HUDEP-2 (cell line): ENCODE measurements at regions not wholly inside any gene's neighbourhood (a gene's known extent, or its start where the extent isn't known, plus 50 kb on each side); places are given as distances from the start of the nearest gene placed in this dataset.
"Not testable (repeated sequence)": the region's sequence is repeated elsewhere in the genome, so short reads cannot be mapped to it uniquely, and the experiment has no call there.

Experiments
- DNase-seq, 76 experiments: peaks; one replicate each; lab custom pipeline; 2025; ENCODE audit not compliant: unreplicated experiment in 76 of 76; lab: John Stamatoyannopoulos, UW

GRCh38 chr3:124352149-124352539 lies 360.2 kb upstream of the ROPN1 start:
- no peak for DNase-seq

DNA sequence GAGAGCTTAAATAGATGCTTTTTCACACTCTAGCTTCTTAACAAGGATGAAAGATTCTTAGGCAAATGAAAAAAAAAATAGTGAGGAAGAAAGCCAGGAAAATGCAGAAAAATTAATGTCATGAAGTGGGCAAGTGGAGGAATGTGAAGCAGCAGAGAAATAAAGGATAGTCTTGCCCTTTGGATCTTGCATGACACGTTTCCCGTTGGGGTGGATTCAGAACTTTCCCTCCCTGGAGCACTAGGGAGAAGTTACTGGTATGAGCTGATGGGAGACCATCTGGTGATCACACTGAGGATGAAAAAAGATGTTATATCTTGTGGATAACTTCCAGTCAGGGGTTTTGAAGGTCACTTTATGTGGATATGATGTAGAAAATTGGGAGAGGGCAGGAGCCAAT lies 361.8 kb upstream of the ROPN1 start:
- no peak for DNase-seq

- no peak for DNase-seq
Measured at GRCh38 chr3:124354150-124354549, 362.2 kb upstream of the ROPN1 start.

DNA sequence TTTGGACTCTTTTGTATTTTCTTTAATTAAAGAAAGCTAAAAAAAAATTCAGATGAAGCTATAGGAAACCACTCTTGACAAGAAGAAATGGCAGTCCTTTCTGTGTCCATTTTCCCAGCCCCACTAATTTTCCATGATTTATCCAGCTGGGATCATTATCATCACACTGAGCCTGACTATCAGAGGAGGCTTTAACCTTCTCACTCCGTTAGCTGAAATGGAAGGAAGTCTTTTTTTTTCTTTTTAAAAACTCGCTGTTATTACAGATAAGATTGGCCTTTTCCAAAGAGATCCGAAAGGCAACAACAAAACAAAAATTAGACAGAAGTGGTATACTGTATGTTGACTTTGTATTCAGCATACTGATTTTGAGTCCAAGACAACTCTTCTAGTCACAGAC lies 366.2 kb upstream of the ROPN1 start:
- no peak for DNase-seq

GRCh38 chr3:124360155-124360554 lies 368.2 kb upstream of the ROPN1 start:
- no peak for DNase-seq

- no peak for DNase-seq
Measured at GRCh38 chr3:124360563-124360962, 368.6 kb upstream of the ROPN1 start.

- no peak for DNase-seq
Measured at GRCh38 chr3:124361566-124361965, 368.7 kb upstream of the UMPS start.

DNA sequence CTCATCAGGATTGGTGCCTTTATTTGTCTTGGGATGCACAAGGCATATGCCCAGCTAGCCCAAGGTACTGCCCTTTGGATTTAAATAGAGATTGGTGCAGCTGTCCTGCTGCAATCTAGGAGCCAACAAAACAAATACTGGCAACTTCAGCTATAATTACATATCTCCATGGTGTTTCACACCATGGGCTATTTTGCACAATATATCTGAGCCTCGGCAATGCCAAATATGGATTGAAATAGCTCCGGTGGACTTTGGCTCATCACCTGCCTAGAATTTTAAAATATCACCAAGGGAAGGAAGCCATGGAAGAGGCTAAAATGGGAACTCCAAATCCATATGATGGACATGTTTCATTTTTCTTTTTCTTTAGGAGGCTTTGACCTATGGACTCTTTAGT lies 367.8 kb upstream of the UMPS start:
- DNase-seq: no peak

GRCh38 chr3:124363476-124363875 lies 366.8 kb upstream of the UMPS start:
- no peak for DNase-seq

GRCh38 chr3:124364317-124365020 lies 365.8 kb upstream of the UMPS start:
- no peak for DNase-seq

GRCh38 chr3:124366655-124367054 lies 363.6 kb upstream of the UMPS start:
- DNase-seq: not testable (repeated sequence)

DNA sequence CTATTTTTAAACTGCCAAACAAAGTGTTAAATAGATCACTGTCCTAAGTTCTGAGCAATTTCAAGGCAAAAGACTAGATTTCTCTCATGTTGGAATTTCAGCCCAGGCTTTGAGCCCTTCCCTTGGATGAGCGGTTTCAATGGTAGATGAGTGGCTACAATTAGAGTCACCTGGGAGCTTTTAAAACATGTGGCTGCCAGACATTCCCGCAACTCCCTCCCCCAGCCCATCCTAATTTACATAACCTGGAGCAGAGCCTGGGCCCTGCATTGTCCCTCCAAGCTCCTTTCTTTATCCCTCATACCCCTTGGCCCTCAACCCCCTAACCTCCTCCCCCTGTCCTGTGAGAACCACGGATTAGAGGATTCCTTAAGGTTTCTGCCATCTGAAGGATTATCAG lies 357.5 kb upstream of the UMPS start:
- no peak for DNase-seq

- DNase-seq: no peak
Measured at GRCh38 chr3:124373524-124373923, 356.7 kb upstream of the UMPS start.

DNA sequence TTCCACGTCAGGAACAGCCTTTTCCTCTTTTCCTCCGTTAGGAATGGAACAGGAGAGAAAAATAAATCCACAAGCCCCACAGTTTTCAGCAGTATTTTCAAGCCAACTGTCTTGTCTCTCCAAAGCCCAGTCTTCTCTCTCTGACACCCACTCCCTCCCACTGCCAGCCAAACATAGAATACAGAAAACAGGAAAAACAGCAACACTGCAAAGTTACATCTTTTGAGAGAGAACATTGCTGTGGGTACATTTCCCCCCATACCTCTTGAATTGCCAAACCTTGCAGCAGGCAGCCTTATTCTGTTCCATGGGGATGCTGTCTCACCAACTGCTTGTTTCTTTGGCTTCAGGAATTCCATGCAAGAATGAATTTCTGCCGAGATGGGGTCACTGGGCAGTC lies 355.7 kb upstream of the UMPS start:
- DNase-seq: no peak

DNA sequence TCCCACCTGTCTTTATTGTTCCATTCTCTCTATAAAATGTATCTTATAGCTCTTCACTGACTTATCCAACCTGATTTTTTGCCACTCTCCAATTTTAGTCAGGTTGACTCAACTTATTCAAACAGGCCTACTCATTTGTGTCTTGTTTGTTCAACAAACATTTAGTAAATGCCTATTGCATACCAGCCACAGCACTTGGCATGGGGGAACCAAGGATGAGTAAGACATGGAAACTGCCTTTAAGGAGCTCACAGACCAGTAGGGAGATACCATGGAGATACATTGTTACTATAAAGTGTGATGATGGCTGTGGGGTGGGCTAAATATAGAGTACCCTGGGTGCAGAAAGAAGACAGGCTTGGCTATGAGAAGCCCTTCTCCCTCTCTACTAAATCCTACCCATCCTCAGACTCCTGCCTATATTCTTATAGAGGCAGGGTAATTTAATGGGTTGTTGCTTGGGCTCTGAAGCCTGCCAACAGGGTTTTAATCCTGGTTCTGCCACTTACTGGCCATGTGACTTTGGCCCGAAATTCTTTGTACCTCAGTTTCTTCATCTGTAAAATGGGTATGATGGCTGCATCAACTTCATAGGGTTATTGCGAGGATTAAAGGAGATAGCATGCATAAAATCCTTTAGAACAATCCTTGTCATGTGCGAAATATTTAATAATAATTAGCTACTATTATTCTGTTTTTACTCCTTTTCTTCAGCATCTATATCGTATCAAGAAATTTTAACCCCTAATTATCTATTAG lies 348.5 kb upstream of the UMPS start:
- no peak for DNase-seq

DNA sequence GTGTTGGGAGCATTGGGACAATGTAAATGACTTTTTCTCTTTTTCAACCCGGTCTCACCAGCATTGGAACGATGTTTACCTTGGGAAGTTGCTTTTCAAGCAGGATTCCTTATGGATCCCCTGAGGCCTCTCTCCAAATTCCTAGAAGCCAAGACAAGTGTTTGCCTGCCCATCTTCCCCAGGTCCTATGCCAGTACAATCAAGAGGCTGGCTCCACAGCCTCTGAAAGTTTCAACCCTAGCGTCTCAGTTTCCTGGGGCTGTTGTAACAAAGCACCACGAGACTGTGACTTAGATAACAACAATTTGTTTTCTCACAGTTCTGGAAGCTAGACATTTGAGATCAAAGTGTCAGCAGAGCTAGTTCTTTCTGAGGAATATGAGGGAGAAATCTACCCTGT lies 347.2 kb upstream of the UMPS start:
- DNase-seq: no peak

- no peak for DNase-seq
Measured at GRCh38 chr3:124383846-124384466, 346.3 kb upstream of the UMPS start.

- DNase-seq: no peak
Measured at GRCh38 chr3:124384527-124384926, 345.7 kb upstream of the UMPS start.

- no peak for DNase-seq
Measured at GRCh38 chr3:124385996-124386395, 344.3 kb upstream of the UMPS start.

GRCh38 chr3:124386996-124387595 lies 343.2 kb upstream of the UMPS start:
- DNase-seq: no peak

- DNase-seq: no peak
Measured at GRCh38 chr3:124391774-124392173, 338.5 kb upstream of the UMPS start.

- DNase-seq: no peak
Measured at GRCh38 chr3:124393340-124393739, 336.9 kb upstream of the UMPS start.
